K562 (cell line): ENCODE measurements at regions not wholly inside any gene's neighbourhood (a gene's known extent, or its start where the extent isn't known, plus 50 kb on each side); places are given as distances from the start of the nearest gene placed in this dataset.
A peak's percentile ranks its signal among the peaks of the same experiment; 100 is the strongest.

Source experiments
- ATAC-seq: fragments of 200-7000 bp; cut with Tn5 transposase; 3 replicates; pipeline ENCODE4 v1.9.1; 2020; ENCODE audit warnings: moderate library complexity
- BruUV-seq: library from RNA; stranded (reverse); fragments of 400-500 nt; replicated peaks from 2 replicates; lab custom pipeline; 2021; lab: Mats Ljungman, UMichigan
- CTCF ChIA-PET: fragments of 300-600 bp; formaldehyde crosslinking; extraction: SDS; loops from one replicate; lab custom pipeline; 2021; ENCODE audit warnings: low intra/inter-chr PET ratio; lab: Yijun Ruan, JAX
- POLR2A ChIA-PET: fragments of 300-600, 350-650 bp; sonication (Branson Sonifier 250); formaldehyde crosslinking; extraction: SDS; loops from one replicate; lab custom pipeline; 2021; ENCODE audit warnings: antibody characterized with exemption, inconsistent platforms; lab: Yijun Ruan, JAX
- DNase-seq, 4 experiments: peaks; one replicate each; pipeline versions ENCODE4 v3.0.0 to v3.0.0-alpha.2; 2011 to 2018; ENCODE audit warnings: low spot score in 3 of 4, mixed read lengths in 3 of 4; ENCODE audit errors: extremely low read depth in 1 of 4
- FAIRE-seq: peaks from 2 replicates; lab custom pipeline; 2011; peaks lifted over from hg19 to GRCh38; lab: Jason Lieb, UNC
- H2AFZ ChIP-seq: 2 replicates; pipeline ENCODE4 v1.6.0; 2011; ENCODE audit warnings: low read depth, low read length, control low read depth, inconsistent platforms
- H3K27ac ChIP-seq: fragments of 200-600 bp; 3 replicates; pipeline ENCODE4 v1.8.0; 2011; ENCODE audit warnings: low read depth, mild to moderate bottlenecking, control low read depth, inconsistent platforms, low read length, moderate library complexity, mixed read lengths; ENCODE audit errors: extremely low read depth
- H3K27me3 ChIP-seq, 2 experiments: fragments of 300-600 bp in 1 of 2; 2 replicates in 1 of 2; 3 replicates in 1 of 2; pipeline versions ENCODE4 v1.6.0 to v1.8.0; 2011; ENCODE audit warnings: inconsistent platforms in 2 of 2, low read length in 2 of 2, mild to moderate bottlenecking in 1 of 2, mixed read lengths in 1 of 2, moderate library complexity in 1 of 2; ENCODE audit not compliant: control insufficient read depth in 2 of 2, insufficient read depth in 2 of 2
- H3K36me3 ChIP-seq: fragments of 300-600 bp; 3 replicates; pipeline ENCODE4 v1.8.0; 2011; ENCODE audit warnings: mild to moderate bottlenecking, low read length, inconsistent platforms; ENCODE audit not compliant: control insufficient read depth, insufficient read depth
- H3K4me1 ChIP-seq, 2 experiments: fragments of 200-600 bp in 1 of 2; replicated peaks in 1 of 2; 2 replicates in 1 of 2; 3 replicates in 1 of 2; pipeline versions ENCODE4 v1.5.1 to v1.8.0; 2011; ENCODE audit warnings: inconsistent platforms in 2 of 2, low read length in 2 of 2, mild to moderate bottlenecking in 1 of 2, mixed read lengths in 1 of 2, moderate library complexity in 1 of 2; ENCODE audit not compliant: control insufficient read depth in 2 of 2, insufficient read depth in 2 of 2
- H3K4me2 ChIP-seq: 2 replicates; pipeline ENCODE4 v1.6.1; 2011; ENCODE audit warnings: low read length, control low read depth, inconsistent platforms, mixed read lengths; ENCODE audit not compliant: insufficient read depth
- H3K4me3 ChIP-seq: fragments of 200-600 bp; sonication (generic), shearing (Covaris generic); 2 replicates; pipeline ENCODE4 v1.5.1; 2016; ENCODE audit warnings: control low read depth, inconsistent platforms
- H3K79me2 ChIP-seq: fragments of 200-600 bp; 3 replicates; pipeline ENCODE4 v1.8.0; 2011; ENCODE audit warnings: low read length, inconsistent platforms; ENCODE audit not compliant: control insufficient read depth, insufficient read depth
- H3K9ac ChIP-seq, 2 experiments: 2 replicates each; pipeline versions ENCODE4 v1.6.0 to v1.6.1; 2011; ENCODE audit warnings: low read depth in 2 of 2, low read length in 2 of 2, control low read depth in 1 of 2, inconsistent platforms in 1 of 2, mild to moderate bottlenecking in 1 of 2, mixed read lengths in 1 of 2; ENCODE audit not compliant: insufficient read depth in 1 of 2
- H3K9me1 ChIP-seq: one replicate; pipeline ENCODE4 v1.6.0; 2011; ENCODE audit warnings: inconsistent platforms, mild to moderate bottlenecking, low read length, moderate library complexity; ENCODE audit not compliant: control insufficient read depth, insufficient read depth
- H3K9me3 ChIP-seq: replicated peaks from 2 replicates; pipeline ENCODE4 v1.5.1; 2011; ENCODE audit warnings: low read depth, low read length, inconsistent platforms; ENCODE audit not compliant: control insufficient read depth, insufficient read depth
- H4K20me1 ChIP-seq: replicated peaks from 2 replicates; pipeline ENCODE4 v1.6.1; 2011; ENCODE audit warnings: low read length, inconsistent platforms, mixed read lengths; ENCODE audit not compliant: control insufficient read depth, insufficient read depth
- GABPB1 ChIP-seq: sonication (generic); formaldehyde crosslinking; IDR thresholded peaks from 2 replicates; pipeline ENCODE4 v1.8.0; 2022; ENCODE audit warnings: mild to moderate bottlenecking, missing genetic modification reagents
- HDAC8 ChIP-seq: fragments of 450-650 bp; IDR thresholded peaks from 2 replicates; pipeline ENCODE4 v1.6.1; 2016; ENCODE audit warnings: mild to moderate bottlenecking, missing genetic modification characterization, moderate library complexity, missing compliant biosample characterization
- NR1H2 ChIP-seq: sonication (generic); formaldehyde crosslinking; IDR thresholded peaks from 2 replicates; pipeline ENCODE4 v1.4.0; 2020; ENCODE audit warnings: mild to moderate bottlenecking, missing genetic modification reagents
- PRDM10 ChIP-seq: fragments of 450-650 bp; IDR thresholded peaks from 2 replicates; pipeline ENCODE4 v1.6.1; 2018; ENCODE audit not compliant: partially characterized antibody
- RAD21 ChIP-seq, 2 experiments: fragments of 250-450 bp in 1 of 2; fragments of 450-650 bp in 1 of 2; sonication (Bioruptor Pico) in 1 of 2; formaldehyde crosslinking in 1 of 2; IDR thresholded peaks in 1 of 2; conservative IDR thresholded peaks in 1 of 2; 2 replicates each; pipeline versions ENCODE4 v1.4.0 to v1.8.0; 2020 to 2022; ENCODE audit warnings: mild to moderate bottlenecking in 2 of 2, moderate library complexity in 1 of 2
- RFX5 ChIP-seq: IDR thresholded peaks from 2 replicates; pipeline ENCODE4 v1.6.1; 2011; ENCODE audit warnings: low read depth, mild to moderate bottlenecking, improper control_type of control experiment, low read length
- RHOXF2B ChIP-seq: fragments of 250-450 bp; sonication (Bioruptor Pico); conservative IDR thresholded peaks from 2 replicates; pipeline ENCODE4 v1.5.1; 2021
- TRIM28 ChIP-seq: fragments of 450-650 bp; IDR thresholded peaks from 2 replicates; pipeline ENCODE4 v1.6.1; 2017
- ZC3H11A ChIP-seq: IDR thresholded peaks from 2 replicates; pipeline ENCODE4 v1.6.1; 2012; ENCODE audit warnings: low read depth, low read length, improper control_type of control experiment
- ZNF133 ChIP-seq: fragments of 250-450 bp; sonication (Bioruptor Pico); IDR thresholded peaks from 2 replicates; pipeline ENCODE4 v1.4.0; 2020; ENCODE audit warnings: mild to moderate bottlenecking
- ZNF197 ChIP-seq: fragments of 200-800 bp; sonication (Bioruptor generic); IDR thresholded peaks from 2 replicates; pipeline ENCODE4 v1.6.1; 2016; ENCODE audit warnings: low read depth, missing genetic modification characterization, missing compliant biosample characterization
- ZNF766 ChIP-seq: fragments of 200-800 bp; sonication (Bioruptor generic); conservative IDR thresholded peaks from 2 replicates; pipeline ENCODE4 v1.6.1; 2016; ENCODE audit warnings: missing genetic modification characterization, missing compliant biosample characterization
- in situ Hi-C: fragments of 300-500 bp; cut with MboI; formaldehyde crosslinking; loops from 4 replicates; pipeline ENCODE4 v1.15.0; 2018; ENCODE audit warnings: inconsistent platforms, mixed read lengths
- intact Hi-C: fragments of 100-400 bp; cut with micrococcal nuclease; formaldehyde crosslinking; loops from 2 replicates; pipeline ENCODE4 v1.14.2; 2022
- TF ChIP-seq, protein P1 (sequence below), 3 experiments: IDR thresholded peaks in 2 of 3; conservative IDR thresholded peaks in 1 of 3; 2 replicates each; pipeline ENCODE4 v1.5.1; 2011 to 2012; ENCODE audit warnings: low read length in 3 of 3, mild to moderate bottlenecking in 3 of 3, control low read depth in 2 of 3, improper control_type of control experiment in 1 of 3, inconsistent platforms in 1 of 3, low read depth in 1 of 3, mixed read lengths in 1 of 3, moderate library complexity in 1 of 3; ENCODE audit not compliant: insufficient read depth in 2 of 3
- TF ChIP-seq, protein P2 (sequence below): sonication (generic); formaldehyde crosslinking; IDR thresholded peaks from 2 replicates; pipeline ENCODE4 v1.8.0; 2022; ENCODE audit warnings: mild to moderate bottlenecking, missing genetic modification reagents

DNA sequence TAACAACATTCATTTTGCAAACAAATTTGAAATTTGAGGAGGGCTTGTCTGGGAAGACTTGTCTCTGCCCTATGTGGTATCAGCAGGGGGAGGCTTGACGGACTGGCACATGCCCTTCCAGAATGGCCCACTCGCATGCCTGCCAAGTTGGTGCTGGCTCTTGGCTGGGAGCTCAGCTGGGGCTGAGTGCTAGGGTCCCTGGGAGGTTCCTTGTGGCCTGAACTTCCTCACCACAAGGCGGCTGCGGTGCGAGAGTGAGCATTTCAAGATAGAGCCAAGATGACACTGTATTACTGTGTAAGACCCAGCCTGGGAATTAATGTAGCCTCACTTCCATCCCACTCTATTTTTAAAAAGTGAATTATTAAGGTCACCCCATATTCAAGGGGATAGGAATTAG lies 271.6 kb upstream of the PLEKHG7 start (continued):
- TF ChIP-seq, protein P1, sequence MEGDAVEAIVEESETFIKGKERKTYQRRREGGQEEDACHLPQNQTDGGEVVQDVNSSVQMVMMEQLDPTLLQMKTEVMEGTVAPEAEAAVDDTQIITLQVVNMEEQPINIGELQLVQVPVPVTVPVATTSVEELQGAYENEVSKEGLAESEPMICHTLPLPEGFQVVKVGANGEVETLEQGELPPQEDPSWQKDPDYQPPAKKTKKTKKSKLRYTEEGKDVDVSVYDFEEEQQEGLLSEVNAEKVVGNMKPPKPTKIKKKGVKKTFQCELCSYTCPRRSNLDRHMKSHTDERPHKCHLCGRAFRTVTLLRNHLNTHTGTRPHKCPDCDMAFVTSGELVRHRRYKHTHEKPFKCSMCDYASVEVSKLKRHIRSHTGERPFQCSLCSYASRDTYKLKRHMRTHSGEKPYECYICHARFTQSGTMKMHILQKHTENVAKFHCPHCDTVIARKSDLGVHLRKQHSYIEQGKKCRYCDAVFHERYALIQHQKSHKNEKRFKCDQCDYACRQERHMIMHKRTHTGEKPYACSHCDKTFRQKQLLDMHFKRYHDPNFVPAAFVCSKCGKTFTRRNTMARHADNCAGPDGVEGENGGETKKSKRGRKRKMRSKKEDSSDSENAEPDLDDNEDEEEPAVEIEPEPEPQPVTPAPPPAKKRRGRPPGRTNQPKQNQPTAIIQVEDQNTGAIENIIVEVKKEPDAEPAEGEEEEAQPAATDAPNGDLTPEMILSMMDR (IDR thresholded peaks at IDR 0.05 in 2 of 3, conservative IDR thresholded peaks at IDR 0.05 in 1 of 3; ENCODE audit: insufficient read depth in 2 of 3, low read depth in 1 of 3, low read length in 3 of 3), result peak; percentile 33 to 50 (median 40); a peak in 4 of 6 replicates
- TF ChIP-seq RAD21 (CRISPR knock-in tag; conservative IDR thresholded peaks at IDR 0.05 in 1 of 2, IDR thresholded peaks at IDR 0.05 in 1 of 2) (peak; percentile 56 to 63), ZNF133 (CRISPR knock-in tag) (no peak), PRDM10 (no peak)

DNA sequence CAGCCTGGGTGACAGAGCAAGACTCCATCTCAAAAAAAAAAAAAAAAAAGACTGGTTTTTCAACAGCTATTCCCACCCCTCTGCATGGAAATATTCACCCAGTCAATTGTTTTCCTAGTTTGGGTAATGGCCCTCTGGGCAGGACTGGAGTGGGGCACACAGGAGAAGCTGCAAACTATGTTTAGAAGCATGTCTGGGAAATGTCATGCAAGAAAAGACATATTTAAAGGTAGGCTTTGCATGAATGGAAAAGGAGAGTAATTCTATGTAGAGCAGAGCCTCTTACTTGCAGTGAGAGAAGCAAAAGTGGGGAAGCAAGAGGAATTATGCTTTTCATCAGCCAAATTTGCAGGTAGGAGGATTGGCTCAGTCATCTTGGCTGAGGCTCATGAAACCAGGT lies 276.5 kb upstream of the PLEKHG7 start:
- POLR2A ChIA-PET, result no interaction called here
- in situ Hi-C loops, result no loop called here
- intact Hi-C loops, result no loop called here
- Histone ChIP-seq H3K79me2 (no peaks in the 10 kb centered on the region), H2AFZ (no peak overlapping the region), H3K4me2 (no peak overlapping the region), H3K4me3 (no peak overlapping the region), H3K4me1 (no peaks in the 10 kb centered on the region; a peak in 2 of 5 replicates), H3K9me3 (no peaks in the 10 kb centered on the region), H3K9ac (no peak overlapping the region), H3K27ac (no peak overlapping the region), H3K9me1 (no peaks in the 10 kb centered on the region), H3K27me3 (no peaks in the 10 kb centered on the region), H3K36me3 (no peaks in the 10 kb centered on the region), H4K20me1 (no peaks in the 10 kb centered on the region)
- DNase-seq, result no peak
- CTCF ChIA-PET, result interaction anchor here (0.6 kb wide), 1 partner anchor 796 kb away, joined by 4 read pairs; no protein-coding TSS in a partner anchor
- no TSS peak for BruUV-seq
- no peak for FAIRE-seq
- no peak for ATAC-seq
- TF ChIP-seq ZNF197 (CRISPR knock-in tag) (no peak), RFX5 (no peak), ZNF766 (no peak), NR1H2 (no peak), TRIM28 (no peak), HDAC8 (tag) (no peak), GABPB1 (no peak), RHOXF2B (no peak), ZC3H11A (no peak)
- TF ChIP-seq, protein P2, sequence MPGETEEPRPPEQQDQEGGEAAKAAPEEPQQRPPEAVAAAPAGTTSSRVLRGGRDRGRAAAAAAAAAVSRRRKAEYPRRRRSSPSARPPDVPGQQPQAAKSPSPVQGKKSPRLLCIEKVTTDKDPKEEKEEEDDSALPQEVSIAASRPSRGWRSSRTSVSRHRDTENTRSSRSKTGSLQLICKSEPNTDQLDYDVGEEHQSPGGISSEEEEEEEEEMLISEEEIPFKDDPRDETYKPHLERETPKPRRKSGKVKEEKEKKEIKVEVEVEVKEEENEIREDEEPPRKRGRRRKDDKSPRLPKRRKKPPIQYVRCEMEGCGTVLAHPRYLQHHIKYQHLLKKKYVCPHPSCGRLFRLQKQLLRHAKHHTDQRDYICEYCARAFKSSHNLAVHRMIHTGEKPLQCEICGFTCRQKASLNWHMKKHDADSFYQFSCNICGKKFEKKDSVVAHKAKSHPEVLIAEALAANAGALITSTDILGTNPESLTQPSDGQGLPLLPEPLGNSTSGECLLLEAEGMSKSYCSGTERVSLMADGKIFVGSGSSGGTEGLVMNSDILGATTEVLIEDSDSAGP (CRISPR knock-in tag), result no peak
